ENCODE measurements at regions not wholly inside any gene's neighbourhood (a gene's known extent, or its start where the extent isn't known, plus 50 kb on each side); places are given as distances from the start of the nearest gene placed in this dataset.

DNA sequence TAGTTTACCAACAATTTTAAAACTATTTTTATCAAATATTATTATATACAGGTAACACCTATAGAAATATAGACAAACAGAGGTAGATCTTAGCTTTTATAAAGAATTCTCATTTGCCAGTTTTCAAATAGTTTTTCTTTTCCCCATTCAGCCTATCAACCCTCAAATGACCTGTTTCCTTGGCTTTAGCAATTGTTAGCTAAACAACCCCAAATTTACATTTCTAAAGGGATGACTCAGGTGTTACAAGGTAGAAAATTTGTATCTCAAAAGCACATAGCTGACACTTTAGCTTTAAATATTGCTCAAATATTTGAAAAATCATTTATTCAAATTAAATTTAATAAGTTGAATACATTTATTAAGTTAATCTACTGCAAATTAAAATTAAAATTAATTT lies 1207.2 kb downstream of the SLITRK1 start:
- H3K4me3 ChIP-seq (replicated peaks in 1 of 3; ENCODE audit: low read depth in 2 of 3, low read length in 3 of 3) = no peak overlapping the region
- Mint-ChIP-seq H3K9me3 (peaks cover 0 to 6% (median 3%) of the 10 kb centered on the region in 7 donors), H3K27me3 (ENCODE audit: low read depth in 3 of 3) (no peaks in the 10 kb centered on the region), H3K4me1 (no peaks in the 10 kb centered on the region), H3K27ac (no peak overlapping the region), H3K36me3 (no peaks in the 10 kb centered on the region), H3K4me3 (no peak overlapping the region)
- TF ChIP-seq, protein P1, sequence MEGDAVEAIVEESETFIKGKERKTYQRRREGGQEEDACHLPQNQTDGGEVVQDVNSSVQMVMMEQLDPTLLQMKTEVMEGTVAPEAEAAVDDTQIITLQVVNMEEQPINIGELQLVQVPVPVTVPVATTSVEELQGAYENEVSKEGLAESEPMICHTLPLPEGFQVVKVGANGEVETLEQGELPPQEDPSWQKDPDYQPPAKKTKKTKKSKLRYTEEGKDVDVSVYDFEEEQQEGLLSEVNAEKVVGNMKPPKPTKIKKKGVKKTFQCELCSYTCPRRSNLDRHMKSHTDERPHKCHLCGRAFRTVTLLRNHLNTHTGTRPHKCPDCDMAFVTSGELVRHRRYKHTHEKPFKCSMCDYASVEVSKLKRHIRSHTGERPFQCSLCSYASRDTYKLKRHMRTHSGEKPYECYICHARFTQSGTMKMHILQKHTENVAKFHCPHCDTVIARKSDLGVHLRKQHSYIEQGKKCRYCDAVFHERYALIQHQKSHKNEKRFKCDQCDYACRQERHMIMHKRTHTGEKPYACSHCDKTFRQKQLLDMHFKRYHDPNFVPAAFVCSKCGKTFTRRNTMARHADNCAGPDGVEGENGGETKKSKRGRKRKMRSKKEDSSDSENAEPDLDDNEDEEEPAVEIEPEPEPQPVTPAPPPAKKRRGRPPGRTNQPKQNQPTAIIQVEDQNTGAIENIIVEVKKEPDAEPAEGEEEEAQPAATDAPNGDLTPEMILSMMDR (IDR thresholded peaks at IDR 0.05) = no peak
- no peaks in the 10 kb centered on the region for H4K20me1 ChIP-seq (ENCODE audit: insufficient read depth, low read length)
- intact Hi-C loops (cut with micrococcal nuclease) = no loop called here
- no peak overlapping the region for H3K9ac ChIP-seq (ENCODE audit: insufficient read depth, low read length, poor library complexity, severe bottlenecking)
- no peak overlapping the region for H3K4me2 ChIP-seq (replicated peaks; ENCODE audit: extremely low read depth, low read length, poor library complexity, severe bottlenecking)
- H3K27me3 ChIP-seq (ENCODE audit: control insufficient read depth in 2 of 2, insufficient read depth in 2 of 2, low read length in 2 of 2) = no peaks in the 10 kb centered on the region
- H3K36me3 ChIP-seq (replicated peaks in 1 of 2; ENCODE audit: control insufficient read depth in 1 of 2, insufficient read depth in 2 of 2, low read length in 2 of 2) = no peaks in the 10 kb centered on the region
- H3K79me2 ChIP-seq (ENCODE audit: insufficient read depth, low read length) = no peaks in the 10 kb centered on the region
- H3K9me3 ChIP-seq (replicated peaks in 1 of 2; ENCODE audit: control insufficient read depth in 1 of 2, insufficient read depth in 1 of 2, low read length in 2 of 2) = peaks cover 0 to 10% of the 10 kb centered on the region in 2 donors
- DNase-seq = no peak
- H3K4me1 ChIP-seq (ENCODE audit: control insufficient read depth in 1 of 2, insufficient read depth in 2 of 2, low read length in 2 of 2) = no peaks in the 10 kb centered on the region
- H3K27ac ChIP-seq (ENCODE audit: low read depth in 1 of 2, low read length in 2 of 2) = no peak overlapping the region
- H2AFZ ChIP-seq (ENCODE audit: insufficient read depth, low read depth, low read length, poor library complexity, severe bottlenecking) = no peak overlapping the region

DNA sequence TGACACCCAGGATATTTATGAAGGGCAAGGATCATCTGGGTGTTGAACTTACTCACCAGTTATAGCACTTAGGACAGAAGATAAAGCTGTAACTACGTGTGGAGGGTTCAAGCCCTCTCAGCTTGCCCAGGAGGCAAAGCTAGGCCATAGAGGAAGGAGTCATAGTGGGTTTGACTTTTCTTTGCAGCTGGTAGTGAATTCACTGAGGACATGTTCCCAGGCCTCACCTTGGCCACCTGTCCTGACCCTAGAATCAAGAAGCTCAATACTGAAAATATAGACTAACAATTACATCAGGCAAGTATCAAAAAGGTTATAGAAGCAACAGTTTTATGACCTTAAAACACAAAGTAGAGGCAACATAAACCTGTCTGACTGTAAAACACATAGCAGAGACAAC lies 1207.7 kb downstream of the SLITRK1 start:
- intact Hi-C loops (cut with micrococcal nuclease) = no loop called here
- Histone ChIP-seq H2AFZ (ENCODE audit: insufficient read depth, low read depth, low read length, poor library complexity, severe bottlenecking) (no peak overlapping the region), H3K4me1 (ENCODE audit: control insufficient read depth in 1 of 2, insufficient read depth in 2 of 2, low read length in 2 of 2) (no peaks in the 10 kb centered on the region), H4K20me1 (ENCODE audit: insufficient read depth, low read length) (no peaks in the 10 kb centered on the region), H3K4me3 (replicated peaks in 1 of 3; ENCODE audit: low read depth in 2 of 3, low read length in 3 of 3) (no peak overlapping the region), H3K9ac (ENCODE audit: insufficient read depth, low read length, poor library complexity, severe bottlenecking) (no peak overlapping the region), H3K79me2 (ENCODE audit: insufficient read depth, low read length) (no peaks in the 10 kb centered on the region), H3K4me2 (replicated peaks; ENCODE audit: extremely low read depth, low read length, poor library complexity, severe bottlenecking) (no peak overlapping the region), H3K27ac (ENCODE audit: low read depth in 1 of 2, low read length in 2 of 2) (no peak overlapping the region), H3K27me3 (ENCODE audit: control insufficient read depth in 2 of 2, insufficient read depth in 2 of 2, low read length in 2 of 2) (no peaks in the 10 kb centered on the region), H3K36me3 (replicated peaks in 1 of 2; ENCODE audit: control insufficient read depth in 1 of 2, insufficient read depth in 2 of 2, low read length in 2 of 2) (no peaks in the 10 kb centered on the region), H3K9me3 (replicated peaks in 1 of 2; ENCODE audit: control insufficient read depth in 1 of 2, insufficient read depth in 1 of 2, low read length in 2 of 2) (peaks cover 0 to 10% of the 10 kb centered on the region in 2 donors)
- H3K4me3 Mint-ChIP-seq = no peak overlapping the region
- TF ChIP-seq, protein P1 (IDR thresholded peaks at IDR 0.05) = no peak
- peaks cover 0 to 6% (median 3%) of the 10 kb centered on the region in 7 donors for H3K9me3 Mint-ChIP-seq
- no peaks in the 10 kb centered on the region for H3K4me1 Mint-ChIP-seq
- no peak for DNase-seq
- no peaks in the 10 kb centered on the region for H3K36me3 Mint-ChIP-seq
- WGBS (ENCODE audit: insufficient coverage) = 40% methylated on average over 1 of the region's 1 CpG
- H3K27ac Mint-ChIP-seq = no peak overlapping the region
- no peaks in the 10 kb centered on the region for H3K27me3 Mint-ChIP-seq (ENCODE audit: low read depth in 3 of 3)

Data from CD14-positive monocyte (primary cell).